Suprapubic skin (tissue), 3 donors: ENCODE measurements at regions not wholly inside any gene's neighbourhood (a gene's known extent, or its start where the extent isn't known, plus 50 kb on each side); places are given as distances from the start of the nearest gene placed in this dataset.

Experiments
- CTCF ChIP-seq, 2 donors: fragments of 200-600 bp in 1 of 2; fragments of 450-650 bp in 1 of 2; sonication (generic) in 1 of 2; IDR thresholded peaks; one replicate each; pipeline ENCODE4 v1.5.1; 2016 to 2019; ENCODE audit warnings: antibody characterized with exemption in 2 of 2, mild to moderate bottlenecking in 1 of 2, moderate library complexity in 1 of 2
- POLR2A ChIP-seq, 2 donors: fragments of 450-650 bp; IDR thresholded peaks; one replicate each; pipeline ENCODE4 v1.6.1; 2017; ENCODE audit warnings: antibody characterized with exemption in 2 of 2, mild to moderate bottlenecking in 2 of 2, moderate library complexity in 2 of 2

- no peak for TF ChIP-seq CTCF (IDR thresholded peaks at IDR 0.05)
- TF ChIP-seq POLR2A (IDR thresholded peaks at IDR 0.05): no peak
These were observed 105.5 kb upstream of the TUT7 start for GRCh38 chr9:86459599-86460155.
